Endothelial cell of umbilical vein (primary cell): ENCODE measurements at regions not wholly inside any gene's neighbourhood (a gene's known extent, or its start where the extent isn't known, plus 50 kb on each side); places are given as distances from the start of the nearest gene placed in this dataset.

Experiments used
- BruUV-seq: library from RNA; stranded (reverse); fragments of 400-500 nt; replicated peaks from 2 replicates; lab custom pipeline; 2021; lab: Mats Ljungman, UMichigan
- CTCF ChIA-PET: fragments of 300-600, 350-600 bp; sonication (Branson Sonifier 250); formaldehyde crosslinking; loops from one replicate; lab custom pipeline; 2021; ENCODE audit warnings: antibody characterized with exemption, inconsistent platforms; lab: Charles Lee
- POLR2A ChIA-PET: fragments of 300-600, 350-600 bp; sonication (Branson Sonifier 250); formaldehyde crosslinking; loops from one replicate; lab custom pipeline; 2021; ENCODE audit warnings: antibody characterized with exemption, inconsistent platforms; lab: Charles Lee
- DNase-seq: peaks from one replicate; pipeline ENCODE4 v3.0.0-alpha.2; 2011; ENCODE audit warnings: low read depth, low spot score
- FAIRE-seq: peaks from 2 replicates; lab custom pipeline; 2011; peaks lifted over from hg19 to GRCh38; lab: Jason Lieb, UNC
- H2AFZ ChIP-seq: 2 replicates; pipeline ENCODE4 v1.6.0; 2012; ENCODE audit warnings: low read depth, low read length, control low read depth, inconsistent platforms
- H3K27ac ChIP-seq: 2 replicates; pipeline ENCODE4 v1.5.1; 2011; ENCODE audit warnings: low read depth, mild to moderate bottlenecking, control low read depth, low read length, moderate library complexity; ENCODE audit not compliant: insufficient read depth
- H3K27me3 ChIP-seq, 2 experiments: 2 replicates each; pipeline versions ENCODE4 v1.6.0 to v1.6.1; 2011; ENCODE audit warnings: low read length in 2 of 2, mixed read lengths in 1 of 2; ENCODE audit not compliant: control insufficient read depth in 2 of 2, insufficient read depth in 2 of 2
- H3K36me3 ChIP-seq, 2 experiments: 2 replicates in 1 of 2; 3 replicates in 1 of 2; pipeline ENCODE4 v1.5.1; 2011; ENCODE audit warnings: low read length in 2 of 2, mild to moderate bottlenecking in 1 of 2, moderate library complexity in 1 of 2; ENCODE audit not compliant: control insufficient read depth in 2 of 2, insufficient read depth in 2 of 2; ENCODE audit errors: extremely low read depth in 1 of 2
- H3K4me1 ChIP-seq: 3 replicates; pipeline ENCODE4 v1.5.1; 2011; ENCODE audit warnings: mild to moderate bottlenecking, low read length; ENCODE audit not compliant: control insufficient read depth, insufficient read depth; ENCODE audit errors: extremely low read depth
- H3K4me2 ChIP-seq: 2 replicates; pipeline ENCODE4 v1.6.1; 2011; ENCODE audit warnings: low read length, control low read depth, mixed read lengths; ENCODE audit not compliant: insufficient read depth
- H3K4me3 ChIP-seq, 3 experiments: fragments of 200-600 bp in 1 of 3; sonication (generic), shearing (Covaris generic) in 1 of 3; replicated peaks in 1 of 3; 2 replicates each; pipeline ENCODE4 v1.5.1; 2011 to 2016; ENCODE audit warnings: control low read depth in 3 of 3, low read length in 3 of 3, mild to moderate bottlenecking in 2 of 3, inconsistent platforms in 1 of 3, low read depth in 1 of 3, moderate library complexity in 1 of 3; ENCODE audit not compliant: insufficient read depth in 1 of 3
- H3K79me2 ChIP-seq: 2 replicates; pipeline ENCODE4 v1.6.0; 2012; ENCODE audit warnings: low read length, inconsistent platforms; ENCODE audit not compliant: control insufficient read depth, insufficient read depth
- H3K9ac ChIP-seq: replicated peaks from 2 replicates; pipeline ENCODE3; 2011; ENCODE audit warnings: low read length, control low read depth; ENCODE audit not compliant: insufficient read depth; ENCODE audit errors: extremely low read depth
- H3K9me1 ChIP-seq: replicated peaks from 3 replicates; pipeline ENCODE4 v1.6.0; 2011; ENCODE audit warnings: mild to moderate bottlenecking, low read length; ENCODE audit not compliant: control insufficient read depth, insufficient read depth; ENCODE audit errors: extremely low read depth
- H3K9me3 ChIP-seq: replicated peaks from 2 replicates; pipeline ENCODE4 v1.5.1; 2012; ENCODE audit warnings: low read length, inconsistent platforms; ENCODE audit not compliant: control insufficient read depth, insufficient read depth
- H4K20me1 ChIP-seq: replicated peaks from 2 replicates; pipeline ENCODE3; 2011; ENCODE audit warnings: mild to moderate bottlenecking, low read length; ENCODE audit not compliant: control insufficient read depth, insufficient read depth; ENCODE audit errors: extremely low read depth
- CTCF ChIP-seq, 2 donors: IDR thresholded peaks; 1 replicate in 1 of 2; 2 replicates in 1 of 2; pipeline ENCODE4 v1.5.1; 2011; ENCODE audit warnings: low read length in 2 of 2, mild to moderate bottlenecking in 2 of 2, moderate library complexity in 2 of 2, control low read depth in 1 of 2, inconsistent platforms in 1 of 2, low read depth in 1 of 2; ENCODE audit not compliant: insufficient read depth in 1 of 2; ENCODE audit errors: extremely low read depth in 1 of 2
- EZH2 ChIP-seq: IDR thresholded peaks from 2 replicates; pipeline ENCODE4 v1.6.1; 2012; ENCODE audit warnings: borderline replicate concordance, low read depth, mild to moderate bottlenecking, moderate library complexity, low read length, inconsistent platforms; ENCODE audit not compliant: severe bottlenecking
- FOS ChIP-seq: IDR thresholded peaks from 2 replicates; pipeline ENCODE4 v1.6.1; 2011; ENCODE audit warnings: mild to moderate bottlenecking, low read length, moderate library complexity, borderline replicate concordance; ENCODE audit not compliant: insufficient read depth
- GATA2 ChIP-seq: IDR thresholded peaks from 2 replicates; pipeline ENCODE4 v1.7.0; 2011; ENCODE audit warnings: low read depth, mild to moderate bottlenecking, moderate library complexity, mixed read lengths, low read length; ENCODE audit not compliant: insufficient read length, insufficient read depth
- JUN ChIP-seq: IDR thresholded peaks from 2 replicates; pipeline ENCODE4 v1.6.1; 2011; ENCODE audit warnings: borderline replicate concordance, low read depth; ENCODE audit not compliant: insufficient read length, insufficient read depth
- MAX ChIP-seq: IDR thresholded peaks from 2 replicates; pipeline ENCODE4 v1.6.1; 2011; ENCODE audit not compliant: insufficient read depth, insufficient read length
- MYC ChIP-seq: IDR thresholded peaks from one replicate; pipeline ENCODE4 v1.6.1; 2011; ENCODE audit warnings: mild to moderate bottlenecking, low read depth, low read length
- POLR2A ChIP-seq: IDR thresholded peaks from 2 replicates; pipeline ENCODE4 v1.6.1; 2012; ENCODE audit warnings: low read depth, mild to moderate bottlenecking, control low read depth, low read length
- POLR2AphosphoS5 ChIP-seq: IDR thresholded peaks from 2 replicates; pipeline ENCODE4 v1.6.1; 2012; ENCODE audit warnings: low read depth, mild to moderate bottlenecking, control low read depth, low read length, moderate library complexity; ENCODE audit not compliant: insufficient read depth
- dilution Hi-C: fragments of 300-500 bp; cut with MboI; formaldehyde crosslinking; loops from one replicate; pipeline ENCODE4 v1.15.0; 2019; ENCODE audit warnings: low sequenced_read_pairs; ENCODE audit not compliant: extremely low pct_ligation_motif_present
- intact Hi-C: fragments of 100-400 bp; cut with micrococcal nuclease; formaldehyde crosslinking; loops from one replicate; pipeline ENCODE4 v1.10.0; 2022

- intact Hi-C loops (no loop called here), dilution Hi-C loops (no loop called here)
- no peak overlapping the region for H3K27ac ChIP-seq
- TF ChIP-seq POLR2A (no peak), POLR2AphosphoS5 (no peak)
- H3K4me2 ChIP-seq = no peak overlapping the region
- ChIA-PET POLR2A (no interaction called here), CTCF (no interaction called here)
- H3K9me3 ChIP-seq = no peaks in the 10 kb centered on the region
- H3K27me3 ChIP-seq = no peaks in the 10 kb centered on the region
- no peaks in the 10 kb centered on the region for H3K9me1 ChIP-seq
- H2AFZ ChIP-seq = no peak overlapping the region
- H3K36me3 ChIP-seq = no peaks in the 10 kb centered on the region
- no peaks in the 10 kb centered on the region for H3K79me2 ChIP-seq
- H3K9ac ChIP-seq = no peak overlapping the region
- H4K20me1 ChIP-seq = no peaks in the 10 kb centered on the region
- H3K4me1 ChIP-seq = no peaks in the 10 kb centered on the region
- no peak for DNase-seq
- no TSS peak for BruUV-seq
- FAIRE-seq = no peak
- H3K4me3 ChIP-seq = no peak overlapping the region
Observed at GRCh38 chr22:23499845-23500500, 80.1 kb downstream of the IGLL1 start.

GRCh38 chr22:23498811-23499798 is 81.0 kb downstream of the IGLL1 start:
- no peak for FAIRE-seq

More at GRCh38 chr22:23498811-23499798, 81.0 kb downstream of the IGLL1 start:
- Histone ChIP-seq H3K9me1 (no peaks in the 10 kb centered on the region), H3K36me3 (no peaks in the 10 kb centered on the region), H3K9me3 (no peaks in the 10 kb centered on the region), H4K20me1 (no peaks in the 10 kb centered on the region), H3K27me3 (no peaks in the 10 kb centered on the region), H3K9ac (no peak overlapping the region), H3K4me3 (no peak overlapping the region), H3K4me2 (no peak overlapping the region), H3K27ac (no peak overlapping the region), H2AFZ (no peak overlapping the region), H3K4me1 (no peaks in the 10 kb centered on the region), H3K79me2 (no peaks in the 10 kb centered on the region)
- ChIA-PET CTCF (no interaction called here), POLR2A (no interaction called here)
- no peak for TF ChIP-seq MYC
- TF ChIP-seq MAX = no peak
- no peak for TF ChIP-seq CTCF (IDR thresholded peaks at IDR 0.05; ENCODE audit: extremely low read depth in 1 of 2, insufficient read depth in 1 of 2, low read depth in 1 of 2, low read length in 2 of 2)
- TF ChIP-seq FOS = no peak
- TF ChIP-seq POLR2A = no peak
- no peak for TF ChIP-seq EZH2
- no peak for TF ChIP-seq JUN
- no peak for TF ChIP-seq GATA2
- TF ChIP-seq POLR2AphosphoS5 = no peak
- no TSS peak for BruUV-seq
- DNase-seq = no peak
- intact Hi-C loops = no loop called here
- dilution Hi-C loops = no loop called here
